Glomerular visceral epithelial cell (primary cell): ENCODE measurements at regions not wholly inside any gene's neighbourhood (a gene's known extent, or its start where the extent isn't known, plus 50 kb on each side); places are given as distances from the start of the nearest gene placed in this dataset.

Experiments
- DNase-seq: peaks from one replicate; pipeline ENCODE4 v3.0.0-alpha.2; 2016; ENCODE audit errors: extremely low spot score

DNA sequence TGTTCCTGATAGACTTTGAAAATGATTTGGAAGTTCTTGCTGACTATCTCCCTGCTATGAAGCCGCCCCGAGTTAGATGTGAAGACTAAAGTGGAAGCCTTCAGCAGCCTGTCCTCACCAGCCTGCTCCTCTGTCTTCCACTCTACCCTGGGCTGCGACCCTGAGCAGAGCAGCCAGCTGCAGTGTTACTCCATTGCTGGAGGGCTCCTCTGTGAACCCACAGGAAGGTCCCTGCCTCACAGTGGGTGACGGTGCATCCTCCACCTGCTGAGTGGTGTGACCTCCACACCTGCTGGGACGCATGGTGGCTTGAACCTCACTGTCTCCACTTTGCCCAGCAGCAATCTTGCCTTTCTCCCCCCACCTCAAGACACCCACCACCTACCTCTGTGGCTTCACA, 116.4 kb downstream of the IRS2 start:
- no peak for DNase-seq

DNA sequence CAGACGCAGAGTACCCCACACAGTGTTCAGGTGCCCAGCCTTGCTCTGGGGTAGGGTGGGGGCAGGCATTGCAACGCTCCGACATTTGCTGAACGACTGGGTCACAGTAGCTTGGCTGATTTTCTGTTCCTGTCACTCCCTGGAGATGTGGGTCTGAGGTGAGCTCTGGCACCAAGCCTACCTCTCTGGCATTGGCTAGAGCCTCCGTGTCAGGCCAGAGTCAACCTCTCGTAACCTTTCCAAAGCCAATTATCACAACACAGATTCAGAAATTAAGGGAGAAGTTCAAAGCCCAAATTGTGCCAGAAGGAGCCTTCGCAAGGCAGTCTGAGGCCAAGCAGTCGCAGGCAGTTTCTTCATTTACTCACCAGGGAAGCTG, 117.2 kb downstream of the IRS2 start:
- DNase-seq: no peak

DNA sequence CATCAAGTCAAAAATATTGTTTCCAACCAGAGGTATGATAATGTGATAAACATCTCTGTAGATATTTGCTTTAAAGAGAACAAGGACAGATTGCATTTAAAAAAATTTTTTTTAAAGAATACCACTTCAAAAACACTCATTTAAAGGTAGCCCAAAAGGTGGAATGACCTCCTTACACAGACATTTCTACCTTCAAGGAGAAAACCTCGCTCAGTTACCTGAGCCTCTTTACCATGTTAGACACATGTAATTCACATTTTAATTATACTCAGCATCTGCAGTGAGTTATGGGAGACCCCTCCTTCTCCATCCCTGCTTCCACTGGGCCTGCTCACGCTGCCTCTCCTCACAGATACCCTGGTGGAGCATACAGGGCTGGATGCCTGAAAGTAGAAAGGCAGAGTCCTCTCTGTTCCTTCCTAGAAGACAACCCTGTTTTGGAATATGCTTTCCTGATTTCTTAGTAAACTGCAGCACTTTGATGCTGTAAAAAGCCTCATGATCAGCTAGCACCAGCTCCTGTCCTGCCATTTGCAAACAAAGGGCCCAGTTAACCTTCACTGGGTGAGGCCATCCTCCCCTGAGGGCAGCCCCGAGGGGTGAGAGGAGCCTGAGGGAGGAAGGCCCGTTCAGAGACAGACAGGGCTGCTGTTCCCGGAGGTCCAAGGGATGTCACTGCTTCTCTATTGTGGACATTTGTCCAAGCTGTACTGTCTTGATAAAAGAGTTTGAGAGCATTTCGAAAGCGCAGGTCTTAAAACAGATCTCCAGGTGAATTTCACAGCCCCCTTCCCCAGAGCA, 117.8 kb downstream of the IRS2 start:
- no peak for DNase-seq

- DNase-seq: no peak
Measured at GRCh38 chr13:109667807-109668291, 118.5 kb downstream of the IRS2 start.

GRCh38 chr13:109667056-109667455, 119.3 kb downstream of the IRS2 start:
- peak; percentile 67 for DNase-seq

GRCh38 chr13:109666656-109667055, 119.7 kb downstream of the IRS2 start:
- no peak for DNase-seq

- DNase-seq: peak; percentile 20
Measured at GRCh38 chr13:109665781-109666249, 120.6 kb downstream of the IRS2 start.

DNA sequence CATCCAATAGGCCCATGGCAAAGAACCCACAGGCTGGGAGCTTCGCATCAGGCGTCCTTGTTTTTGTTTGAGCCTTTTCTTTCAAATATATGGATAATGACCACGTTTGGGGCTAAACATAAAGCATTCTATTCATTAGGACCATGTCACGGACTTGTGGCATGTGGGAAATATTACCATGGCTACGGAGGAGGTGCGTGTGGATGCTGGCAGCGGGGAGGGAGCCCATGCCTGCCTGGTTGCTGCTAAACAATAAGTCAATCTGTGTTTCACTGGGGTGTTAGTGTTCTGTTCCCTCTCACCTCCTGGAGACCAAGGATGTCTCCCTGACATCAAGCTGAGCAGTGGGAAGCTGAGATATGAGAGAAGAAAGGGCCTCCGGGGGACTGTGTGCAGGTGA, 121.1 kb downstream of the IRS2 start:
- no peak for DNase-seq

DNA sequence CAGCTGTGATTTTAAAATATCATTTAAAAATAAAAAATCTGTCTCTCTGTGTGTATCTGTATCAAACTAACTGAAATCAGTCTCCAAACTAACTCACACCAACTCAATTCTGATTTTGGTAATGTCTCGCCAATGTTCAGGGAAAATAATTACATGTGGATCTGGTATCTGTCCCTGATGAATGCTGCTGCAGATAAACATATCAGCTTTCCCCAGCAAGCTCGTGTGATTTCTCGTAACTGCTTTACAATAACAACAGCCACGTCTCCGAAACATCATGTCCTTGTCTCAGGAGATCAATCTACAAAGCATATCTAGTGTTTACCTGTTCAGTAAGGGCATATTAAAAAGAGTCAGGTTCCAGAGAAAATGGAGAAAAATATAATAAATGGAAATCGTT, 129.0 kb downstream of the IRS2 start:
- DNase-seq: no peak

DNA sequence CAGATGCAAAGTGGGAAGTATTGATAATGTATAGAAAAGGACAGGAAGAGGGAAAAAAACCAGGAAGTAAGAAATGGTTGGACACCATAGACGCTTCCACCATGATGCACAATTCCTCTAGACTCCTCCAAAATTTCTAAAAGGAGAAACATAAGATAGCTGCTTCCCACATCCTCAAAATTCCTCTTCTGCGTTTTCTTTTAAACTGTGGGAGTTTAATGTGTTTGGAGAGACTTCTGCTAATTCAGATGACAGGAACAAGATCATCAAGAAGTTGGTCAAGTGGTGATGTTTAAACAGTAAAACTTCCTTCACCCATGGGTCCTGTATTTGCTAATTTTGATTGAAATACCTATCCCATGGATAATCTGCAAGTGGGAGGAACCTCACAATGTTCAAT, 130.2 kb downstream of the IRS2 start:
- no peak for DNase-seq

DNA sequence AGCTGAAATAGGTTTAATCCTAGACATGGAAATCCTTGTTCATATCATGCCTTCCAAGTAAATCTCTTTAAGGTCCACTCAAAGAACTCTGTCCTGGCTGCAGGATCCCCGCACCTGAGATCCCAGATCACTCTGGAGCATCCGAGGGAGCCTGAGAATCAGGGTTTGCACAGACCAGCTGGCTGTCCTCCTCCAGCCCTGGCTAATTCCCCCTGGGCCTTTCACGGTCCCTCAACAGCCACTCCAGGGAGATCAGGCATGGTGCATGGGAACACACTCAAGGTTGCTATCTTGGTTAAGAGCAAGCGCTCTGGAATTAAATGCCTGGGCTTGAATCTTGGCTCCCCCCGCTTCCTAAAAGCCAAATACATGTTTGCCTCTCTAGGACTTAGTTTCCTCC, 130.8 kb downstream of the IRS2 start:
- DNase-seq: no peak

DNA sequence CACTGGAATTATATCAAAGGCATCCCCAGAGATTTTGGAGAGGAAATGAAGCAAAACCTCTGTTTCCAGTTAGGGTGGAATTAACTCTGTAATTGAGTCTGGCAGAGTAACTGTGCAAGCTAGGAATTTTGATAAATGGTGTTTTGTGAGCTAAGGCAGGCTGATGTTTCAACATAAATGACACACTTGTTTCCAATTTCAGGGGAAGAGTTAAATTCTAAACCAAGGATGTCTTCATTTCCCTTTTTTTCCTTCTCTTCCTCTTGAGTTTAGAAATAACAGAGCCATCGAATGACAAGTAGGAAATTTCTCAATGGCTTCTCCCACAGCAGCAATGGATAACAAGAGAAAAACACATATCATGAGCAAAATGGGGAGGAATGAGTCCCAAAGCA, 131.2 kb downstream of the IRS2 start:
- DNase-seq: no peak

GRCh38 chr13:109654341-109655205, 131.8 kb downstream of the IRS2 start:
- no peak for DNase-seq

DNA sequence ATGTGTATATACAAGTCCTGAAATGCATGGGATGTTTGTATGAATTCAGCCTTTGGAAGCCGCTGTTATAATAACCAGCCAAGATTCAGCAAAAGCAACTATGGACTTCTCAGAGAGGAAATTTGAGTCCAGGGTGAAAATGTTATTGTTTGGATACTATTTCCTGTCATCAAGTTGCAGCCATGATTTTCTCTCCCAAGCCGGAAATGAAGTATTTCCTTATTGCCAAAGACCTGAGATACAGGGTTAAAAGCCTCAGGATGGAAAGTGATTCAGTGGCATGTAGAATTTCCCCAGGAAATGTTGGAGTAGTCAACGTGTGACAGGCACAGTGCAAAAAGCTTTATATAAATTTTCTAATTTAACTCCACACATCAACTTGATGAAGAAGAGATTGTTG, 133.9 kb downstream of the IRS2 start:
- DNase-seq: no peak

DNA sequence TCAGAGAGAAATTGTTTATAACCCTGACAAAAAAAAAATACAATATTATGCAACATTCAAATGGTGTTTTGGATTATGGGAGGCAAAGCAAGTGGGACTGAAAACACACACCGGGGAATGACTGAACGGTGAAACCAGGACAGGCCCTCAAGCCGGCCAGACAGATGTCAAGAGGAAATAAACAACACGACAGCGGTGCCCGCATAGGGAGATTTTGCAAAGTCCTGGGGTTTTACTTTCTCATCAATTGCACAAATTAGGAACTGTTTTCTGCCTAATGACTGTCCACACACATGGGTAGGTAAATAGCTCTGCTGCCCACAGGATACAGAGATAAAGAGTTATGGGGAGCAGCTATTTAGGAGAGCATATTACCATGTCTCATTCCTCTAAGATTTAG, 134.5 kb downstream of the IRS2 start:
- no peak for DNase-seq

GRCh38 chr13:109651311-109651710, 135.1 kb downstream of the IRS2 start:
- DNase-seq: no peak

DNA sequence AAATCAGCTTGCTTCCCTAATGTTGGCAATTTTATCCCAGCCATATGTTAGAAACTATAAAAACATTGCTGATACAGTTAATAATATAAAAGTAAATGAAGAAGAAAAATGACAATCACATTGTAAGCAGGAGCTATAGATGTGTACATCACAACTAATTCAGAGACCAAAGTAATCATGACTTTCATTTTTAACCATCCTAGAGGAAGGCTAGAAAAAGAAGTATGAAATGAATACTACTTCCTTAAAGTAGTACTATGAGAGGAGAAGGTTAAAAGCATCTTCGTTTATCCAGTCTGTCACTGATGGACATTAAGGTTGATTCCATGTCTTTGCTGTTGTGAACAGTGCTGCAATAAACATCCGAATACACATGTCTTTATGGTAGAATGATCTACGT, 135.5 kb downstream of the IRS2 start:
- DNase-seq: no peak

DNA sequence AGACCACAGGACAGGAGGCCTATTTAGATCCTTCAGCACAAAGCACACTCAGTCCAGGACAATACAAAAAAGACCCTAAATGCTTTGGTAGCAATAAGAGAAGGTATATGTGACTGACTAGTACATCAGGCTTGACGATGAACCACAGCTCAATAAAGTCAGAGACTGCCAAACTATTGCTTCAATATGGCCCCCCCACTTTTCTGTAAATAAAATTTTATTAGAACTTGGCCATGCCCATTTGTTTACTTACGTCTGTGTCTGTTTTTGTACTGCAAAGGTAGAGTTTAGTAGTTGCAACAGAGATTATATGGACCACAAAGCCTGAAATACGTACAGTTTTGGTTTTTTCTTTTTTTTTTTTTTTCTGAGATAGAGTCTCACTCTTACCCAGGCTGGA, 136.7 kb downstream of the IRS2 start:
- no peak for DNase-seq

GRCh38 chr13:109647699-109648098, 138.7 kb downstream of the IRS2 start:
- no peak for DNase-seq

DNA sequence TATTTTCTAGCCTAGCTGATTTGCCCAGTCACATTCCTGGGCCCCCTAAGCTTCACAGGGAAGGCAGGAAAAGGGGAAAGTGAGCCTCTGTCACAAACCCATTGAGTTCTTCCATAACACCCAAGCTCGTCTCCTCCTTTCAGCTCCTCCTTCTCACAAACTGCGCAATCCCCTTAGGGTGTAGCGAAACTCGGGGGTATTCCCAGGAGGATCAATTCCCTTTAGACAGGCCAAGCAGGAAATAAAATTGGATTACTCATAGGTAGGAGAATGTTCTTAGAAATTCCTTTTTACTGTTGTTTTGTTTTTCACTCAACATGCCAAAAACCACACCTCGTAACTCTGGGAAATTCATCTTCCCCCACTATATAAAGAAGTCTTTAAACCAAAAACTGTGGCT, 139.3 kb downstream of the IRS2 start:
- no peak for DNase-seq

DNA sequence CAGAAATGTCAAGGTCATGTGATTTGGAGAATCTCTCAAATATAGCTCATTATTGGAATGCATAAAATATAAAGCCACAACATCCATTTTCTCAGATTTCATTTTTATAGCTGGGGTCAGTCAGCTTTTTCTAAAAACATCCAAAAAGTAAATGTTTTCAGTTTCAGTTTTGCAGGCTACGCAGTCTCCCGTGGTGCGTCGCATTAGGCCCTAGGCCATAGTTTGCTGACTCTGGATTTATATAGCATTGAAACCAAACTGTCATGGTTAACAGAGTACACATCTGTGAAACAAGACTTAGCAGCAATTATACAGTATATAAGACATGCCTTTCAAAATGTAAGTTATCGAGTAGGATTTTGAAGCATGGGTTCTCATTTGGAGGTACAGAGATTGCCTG, 140.0 kb downstream of the IRS2 start:
- no peak for DNase-seq

GRCh38 chr13:109645831-109646230, 140.6 kb downstream of the IRS2 start:
- DNase-seq: no peak

DNA sequence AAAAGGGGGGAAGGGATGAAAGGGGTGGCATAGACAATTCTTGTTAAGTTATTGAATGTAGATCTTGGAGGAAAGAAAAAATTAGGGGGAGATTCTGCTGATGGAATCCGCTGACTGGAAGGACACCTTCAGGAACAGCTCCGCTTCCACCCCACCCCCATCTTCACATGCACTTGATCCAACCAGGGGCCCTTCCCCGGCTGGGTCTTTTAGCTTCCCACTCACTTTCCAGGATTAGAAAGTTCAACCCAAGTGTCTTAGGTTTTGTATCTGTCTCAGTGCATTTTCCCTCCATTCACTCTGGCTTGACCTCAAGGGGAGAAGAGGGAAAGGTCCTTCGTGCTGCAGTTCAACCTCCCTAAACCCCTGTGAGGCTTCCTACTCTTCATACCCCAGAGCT, 141.4 kb downstream of the IRS2 start:
- DNase-seq: no peak
